ENCODE measurements at regions not wholly inside any gene's neighbourhood (a gene's known extent, or its start where the extent isn't known, plus 50 kb on each side); places are given as distances from the start of the nearest gene placed in this dataset.
"Not testable (repeated sequence)": the region's sequence is repeated elsewhere in the genome, so short reads cannot be mapped to it uniquely, and the experiment has no call there.

- TF ChIP-seq POLR2AphosphoS5 (IDR thresholded peaks at IDR 0.05; ENCODE audit: low read depth); EZH2 (IDR thresholded peaks at IDR 0.05; ENCODE audit: low read depth, unreplicated experiment); CTCF (conservative IDR thresholded peaks at IDR 0.05; ENCODE audit: low read depth in 2 of 2); EZH2phosphoT487 (IDR thresholded peaks at IDR 0.05; ENCODE audit: unreplicated experiment); JUNB (IDR thresholded peaks at IDR 0.05; ENCODE audit: unreplicated experiment); REST (IDR thresholded peaks at IDR 0.05; ENCODE audit: unreplicated experiment); NANOG (IDR thresholded peaks at IDR 0.05; ENCODE audit: borderline replicate concordance); CREB1 (CRISPR knock-in tag; IDR thresholded peaks at IDR 0.05; ENCODE audit: low read depth); ZNF462 (CRISPR knock-in tag; IDR thresholded peaks at IDR 0.05); ZNF114 (CRISPR knock-in tag; IDR thresholded peaks at IDR 0.05); ETS1 (IDR thresholded peaks at IDR 0.05); STAT1 (IDR thresholded peaks at IDR 0.05; ENCODE audit: unreplicated experiment); ZNF331 (CRISPR knock-in tag; IDR thresholded peaks at IDR 0.05; ENCODE audit: low read depth): not testable (repeated sequence)
These were observed 138.2 kb upstream of the PDE4B start for GRCh38 chr1:65654526-65654925.
